Ovary (tissue), 3 donors: ENCODE measurements at regions not wholly inside any gene's neighbourhood (a gene's known extent, or its start where the extent isn't known, plus 50 kb on each side); places are given as distances from the start of the nearest gene placed in this dataset.

ENCODE experiments used
- EP300 ChIP-seq: sonication (generic); formaldehyde crosslinking; IDR thresholded peaks from one replicate; pipeline ENCODE4 v1.6.1; 2017; ENCODE audit warnings: antibody characterized with exemption
- POLR2A ChIP-seq: fragments of 450-650 bp; IDR thresholded peaks from one replicate; pipeline ENCODE4 v1.6.1; 2017; ENCODE audit warnings: antibody characterized with exemption, mild to moderate bottlenecking, moderate library complexity
- TF ChIP-seq, protein P1 (sequence below), 3 donors: fragments of 450-650 bp in 2 of 3; fragments of 200-600 bp in 1 of 3; IDR thresholded peaks; one replicate each; pipeline versions ENCODE4 v1.5.1 to v1.8.0; 2016 to 2022; ENCODE audit warnings: antibody characterized with exemption in 3 of 3, mild to moderate bottlenecking in 1 of 3
- donor health status: DM: no; HTN: no; CAD: no.

DNA sequence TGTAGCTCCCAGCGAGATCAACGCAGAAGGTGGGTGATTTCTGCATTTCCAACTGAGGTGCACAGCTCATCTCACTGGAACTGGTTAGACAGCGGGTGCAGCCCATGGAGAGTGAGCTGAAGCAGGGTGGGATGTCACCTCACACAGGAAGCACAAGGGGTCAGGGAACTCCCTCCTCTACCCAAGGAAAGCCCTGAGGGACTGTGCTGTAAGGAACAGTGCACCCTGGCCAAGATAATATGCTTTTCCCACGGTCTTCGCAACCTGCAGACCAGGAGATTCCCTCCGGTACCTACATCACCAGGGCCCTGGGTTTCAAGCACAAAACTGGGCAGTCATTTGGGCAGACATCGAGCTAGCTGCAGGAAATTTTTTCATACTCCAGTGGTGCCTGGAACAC lies 216.4 kb upstream of the TET2 start:
- TF ChIP-seq, protein P1, sequence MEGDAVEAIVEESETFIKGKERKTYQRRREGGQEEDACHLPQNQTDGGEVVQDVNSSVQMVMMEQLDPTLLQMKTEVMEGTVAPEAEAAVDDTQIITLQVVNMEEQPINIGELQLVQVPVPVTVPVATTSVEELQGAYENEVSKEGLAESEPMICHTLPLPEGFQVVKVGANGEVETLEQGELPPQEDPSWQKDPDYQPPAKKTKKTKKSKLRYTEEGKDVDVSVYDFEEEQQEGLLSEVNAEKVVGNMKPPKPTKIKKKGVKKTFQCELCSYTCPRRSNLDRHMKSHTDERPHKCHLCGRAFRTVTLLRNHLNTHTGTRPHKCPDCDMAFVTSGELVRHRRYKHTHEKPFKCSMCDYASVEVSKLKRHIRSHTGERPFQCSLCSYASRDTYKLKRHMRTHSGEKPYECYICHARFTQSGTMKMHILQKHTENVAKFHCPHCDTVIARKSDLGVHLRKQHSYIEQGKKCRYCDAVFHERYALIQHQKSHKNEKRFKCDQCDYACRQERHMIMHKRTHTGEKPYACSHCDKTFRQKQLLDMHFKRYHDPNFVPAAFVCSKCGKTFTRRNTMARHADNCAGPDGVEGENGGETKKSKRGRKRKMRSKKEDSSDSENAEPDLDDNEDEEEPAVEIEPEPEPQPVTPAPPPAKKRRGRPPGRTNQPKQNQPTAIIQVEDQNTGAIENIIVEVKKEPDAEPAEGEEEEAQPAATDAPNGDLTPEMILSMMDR (IDR thresholded peaks at IDR 0.05), result no peak
- no peak for TF ChIP-seq POLR2A
- TF ChIP-seq EP300, result no peak
